GM21515 (cell line): ENCODE measurements at regions not wholly inside any gene's neighbourhood (a gene's known extent, or its start where the extent isn't known, plus 50 kb on each side); places are given as distances from the start of the nearest gene placed in this dataset.
"Not testable (repeated sequence)": the region's sequence is repeated elsewhere in the genome, so short reads cannot be mapped to it uniquely, and the experiment has no call there.

ENCODE experiments used
- ATAC-seq: cut with Tn5 transposase; IDR thresholded peaks from one replicate; pipeline ENCODE4 v1.9.1; 2021; ENCODE audit not compliant: unreplicated experiment

DNA sequence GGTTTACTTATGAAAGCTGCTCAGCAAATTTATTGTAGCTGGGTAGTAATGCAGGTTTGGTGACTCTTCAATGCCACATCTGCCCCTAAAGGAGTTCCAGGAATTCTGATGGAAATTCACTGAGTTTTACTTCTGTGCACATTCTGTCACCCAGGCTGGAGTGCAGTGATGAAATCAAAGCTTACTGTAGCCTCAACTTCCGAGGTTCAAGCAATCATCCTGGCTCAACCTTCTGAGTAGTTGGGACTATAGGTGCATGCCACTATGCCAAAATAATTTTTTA, 150.6 kb upstream of the RUNX1 start:
- no peak for ATAC-seq

DNA sequence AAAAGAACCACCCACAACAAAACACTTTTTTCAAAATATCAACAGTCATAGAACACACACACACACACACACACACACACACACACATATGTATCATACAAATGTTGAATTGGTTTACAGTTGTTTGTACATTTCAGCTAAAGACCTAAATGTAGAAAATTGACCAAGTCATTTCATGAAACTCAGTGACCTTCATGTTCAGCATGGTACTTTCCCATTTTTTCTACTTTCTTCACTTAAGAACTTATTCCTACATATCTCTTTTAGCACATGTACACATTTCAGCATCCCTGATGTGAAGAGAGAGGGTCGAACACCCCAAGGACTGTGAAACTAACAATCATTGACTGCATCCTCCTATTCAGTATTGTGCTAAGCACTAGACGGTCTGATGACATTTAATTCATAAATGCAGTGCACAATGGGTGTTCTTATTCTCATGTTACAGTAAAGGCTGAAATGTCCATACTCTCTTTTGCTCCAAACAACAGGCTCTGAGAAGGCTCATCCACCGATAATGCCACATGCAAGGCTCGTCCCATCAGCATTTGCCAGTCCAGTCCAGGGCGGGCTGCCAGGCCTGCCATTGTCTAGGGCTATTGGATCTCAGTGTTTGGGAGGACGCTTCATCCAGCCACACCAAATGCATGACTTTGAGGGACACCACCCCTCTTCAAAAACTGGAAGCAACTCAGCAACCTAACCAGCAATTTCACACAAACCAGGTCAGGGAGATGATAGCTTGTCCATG, 150.1 kb upstream of the RUNX1 start:
- ATAC-seq, result no peak

DNA sequence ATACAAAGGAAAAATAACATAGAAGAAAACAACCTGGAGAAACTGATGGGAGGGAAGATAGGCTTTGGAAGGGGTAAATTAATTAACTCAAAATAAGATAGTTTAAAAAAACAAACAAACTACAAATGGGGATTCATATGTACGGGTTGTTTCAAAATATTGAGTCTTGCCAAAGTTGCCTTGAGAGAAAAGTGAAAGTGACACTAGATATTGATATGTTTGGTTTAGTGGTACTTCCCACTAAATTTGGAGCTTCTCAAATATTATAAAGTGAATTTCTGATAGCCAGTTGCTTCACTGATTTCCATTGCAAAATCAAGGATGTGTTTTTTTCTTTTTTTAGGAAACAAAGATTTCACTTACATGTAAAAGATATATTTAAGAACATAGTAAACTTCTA, 149.5 kb upstream of the RUNX1 start:
- no peak for ATAC-seq

DNA sequence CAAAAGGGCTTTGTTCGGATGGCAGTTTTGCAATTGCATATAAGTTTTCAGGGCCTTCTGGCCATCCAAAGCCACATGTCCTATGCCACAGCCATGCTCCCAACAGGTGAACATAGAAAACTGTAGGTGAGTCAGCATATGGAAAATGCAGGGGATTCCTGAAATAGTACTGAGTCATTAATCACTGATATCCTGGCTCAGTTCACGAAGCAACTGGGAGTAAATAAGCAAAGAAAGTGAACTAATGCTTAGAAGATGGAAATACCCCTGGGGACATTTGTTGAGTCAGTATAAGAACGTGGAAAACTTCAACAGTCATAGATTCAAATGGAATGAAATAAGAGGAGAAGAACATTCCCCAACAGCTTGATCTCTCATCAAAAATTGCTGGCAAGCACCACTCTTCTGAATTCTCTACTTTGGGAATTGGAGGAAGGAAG, 148.9 kb upstream of the RUNX1 start:
- no peak for ATAC-seq

DNA sequence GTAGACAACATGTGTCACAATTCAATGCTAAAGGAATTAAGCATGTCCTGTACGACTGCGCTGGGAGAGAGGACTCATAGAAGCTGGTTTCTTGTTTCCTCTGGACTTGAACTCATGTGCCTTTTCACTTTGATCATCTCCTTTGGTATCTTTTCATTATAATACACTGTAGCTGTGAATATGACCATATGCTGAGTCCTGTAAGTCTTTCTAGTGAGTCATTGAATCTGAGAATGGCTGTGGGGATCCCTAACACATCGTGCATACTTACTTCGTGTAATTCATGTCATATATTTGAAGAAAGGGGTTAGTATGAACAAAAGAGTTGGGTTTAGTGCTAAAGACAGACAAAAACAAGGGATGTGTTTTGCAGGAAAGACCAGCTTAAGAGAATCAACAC, 148.1 kb upstream of the RUNX1 start:
- ATAC-seq, result no peak

DNA sequence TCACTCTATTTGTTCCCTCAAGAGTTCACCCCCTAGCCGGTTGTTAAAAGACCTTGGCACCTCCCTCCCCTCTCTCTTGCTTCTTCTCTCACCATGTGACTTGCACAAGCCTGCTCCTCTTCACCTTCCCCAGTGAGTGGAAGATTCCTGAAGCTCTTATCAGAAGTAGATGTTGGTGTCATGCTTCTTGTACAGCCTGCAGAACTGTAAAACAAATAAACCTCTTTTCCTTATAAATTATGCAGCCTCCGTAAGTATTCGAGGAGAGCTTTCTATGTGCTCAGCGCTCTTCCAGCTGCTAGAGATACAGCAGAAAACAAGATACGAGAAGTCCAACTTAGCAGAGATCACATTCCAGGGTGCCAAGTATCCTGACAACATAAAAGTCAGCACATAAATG, 147.0 kb upstream of the RUNX1 start:
- no peak for ATAC-seq

DNA sequence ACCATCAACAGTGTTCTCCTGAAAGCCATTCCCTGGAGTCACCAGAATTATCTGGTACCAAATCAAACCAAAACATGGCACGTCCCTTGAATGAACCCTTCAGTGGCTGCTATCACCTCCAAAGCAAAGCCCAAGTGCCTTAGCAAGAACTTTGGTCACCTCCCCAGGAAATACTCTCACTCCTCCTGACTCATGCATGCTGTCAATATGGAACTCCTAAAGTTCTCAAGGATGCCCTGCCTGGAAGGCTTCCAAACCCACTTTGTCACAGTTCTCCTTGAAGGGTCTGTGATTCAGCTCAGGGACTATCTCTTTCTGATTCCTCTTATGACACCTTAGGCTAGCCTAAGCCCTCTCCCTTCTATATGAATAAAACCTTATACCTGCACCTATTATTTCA, 146.1 kb upstream of the RUNX1 start:
- ATAC-seq, result no peak

DNA sequence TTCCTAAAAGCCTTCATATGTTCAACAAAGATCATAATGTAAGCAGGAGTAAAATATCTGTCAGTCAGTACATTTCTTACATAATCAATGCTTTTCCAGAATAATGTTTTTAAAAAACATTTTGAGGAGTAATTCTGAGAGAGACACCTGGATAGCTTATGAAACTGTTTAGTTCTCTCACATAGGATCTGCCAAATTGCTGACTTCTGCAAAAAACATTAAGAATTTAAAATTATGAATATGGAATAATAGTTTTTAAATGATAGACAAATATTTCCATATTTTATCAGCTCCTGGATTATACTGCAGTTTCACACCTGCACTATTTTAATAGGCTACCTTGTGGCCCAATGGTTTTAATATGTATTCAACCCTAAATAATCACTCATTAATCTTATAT, 142.7 kb upstream of the RUNX1 start:
- ATAC-seq, result no peak

DNA sequence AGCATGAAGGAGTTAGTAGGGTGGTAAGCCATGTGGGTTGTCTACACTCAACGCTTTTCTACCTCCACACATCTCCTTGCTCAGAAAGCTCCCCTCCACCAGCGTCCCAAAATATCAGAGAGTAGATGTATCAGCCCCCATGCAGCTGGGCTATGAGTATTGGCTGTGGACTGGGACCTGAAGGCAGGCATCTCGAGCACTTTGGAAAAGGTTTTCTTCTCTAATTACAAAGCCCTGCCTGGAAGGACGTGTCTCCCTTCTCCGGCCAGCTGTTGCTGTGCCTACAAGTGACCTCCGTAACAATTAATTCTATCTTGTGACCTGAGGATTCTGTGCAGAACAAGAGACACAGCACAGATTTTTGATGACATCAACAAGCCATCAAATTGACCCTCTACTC, 142.0 kb upstream of the RUNX1 start:
- no peak for ATAC-seq

DNA sequence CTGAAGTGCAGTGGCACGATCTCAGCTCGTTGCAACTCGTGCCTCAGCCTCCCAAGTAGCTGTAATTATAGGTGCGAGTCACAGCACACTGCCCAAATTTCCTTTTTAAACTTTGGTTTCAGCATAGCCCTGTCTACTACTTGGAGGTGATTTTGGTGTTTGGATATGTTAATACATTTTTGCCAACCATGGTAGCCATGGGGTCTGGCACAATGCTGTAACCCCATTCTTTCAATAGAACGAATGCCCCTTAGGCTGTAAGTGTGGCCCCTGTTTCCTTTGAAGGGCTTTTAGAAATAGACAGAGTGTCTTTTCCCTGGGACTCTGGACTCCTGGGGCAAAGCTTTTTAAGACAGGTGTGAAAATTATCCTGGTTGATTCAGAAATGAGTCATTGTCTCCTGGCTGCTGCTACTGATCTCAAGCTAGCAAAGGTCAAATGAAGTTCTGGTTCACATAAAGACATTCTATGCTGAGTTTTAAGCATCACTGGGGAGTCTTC, 141.1 kb upstream of the RUNX1 start:
- ATAC-seq, result no peak

DNA sequence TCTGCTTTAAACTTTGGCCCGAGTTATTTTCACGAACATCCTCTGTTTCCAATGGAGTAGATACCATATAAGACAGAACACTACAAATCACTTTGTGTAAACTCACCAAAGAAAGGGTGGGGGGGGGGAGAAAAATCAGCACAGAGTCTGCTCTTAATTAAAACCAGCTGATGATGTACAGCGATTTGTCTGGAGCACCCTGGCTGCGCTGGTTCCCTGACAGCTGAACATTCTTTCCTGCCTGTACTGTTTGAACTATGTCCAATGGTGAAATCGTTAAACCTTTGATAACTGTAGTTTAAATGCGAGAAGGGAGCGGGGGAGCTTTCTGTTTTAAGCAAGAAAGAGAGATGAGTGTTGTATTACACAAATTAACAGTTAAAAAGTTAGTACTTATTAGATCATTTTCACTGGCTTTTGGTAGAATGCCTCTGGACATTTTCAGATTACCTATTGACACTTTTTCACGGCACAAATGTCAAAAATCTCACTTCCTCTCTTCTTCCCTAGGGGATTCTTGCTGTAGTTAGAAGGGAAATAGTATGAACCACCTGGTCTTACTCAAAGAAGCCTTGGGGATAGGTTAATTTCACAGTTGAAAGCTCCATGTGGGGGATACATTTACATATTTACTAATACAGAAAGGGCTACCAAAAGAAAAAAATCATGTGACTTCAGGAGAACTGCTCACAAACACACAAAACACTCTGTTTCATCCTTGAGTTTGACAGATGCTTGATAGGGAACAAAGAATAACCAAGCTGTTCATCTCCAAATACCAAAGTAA, 140.2 kb upstream of the RUNX1 start:
- ATAC-seq, result peak; percentile 91

DNA sequence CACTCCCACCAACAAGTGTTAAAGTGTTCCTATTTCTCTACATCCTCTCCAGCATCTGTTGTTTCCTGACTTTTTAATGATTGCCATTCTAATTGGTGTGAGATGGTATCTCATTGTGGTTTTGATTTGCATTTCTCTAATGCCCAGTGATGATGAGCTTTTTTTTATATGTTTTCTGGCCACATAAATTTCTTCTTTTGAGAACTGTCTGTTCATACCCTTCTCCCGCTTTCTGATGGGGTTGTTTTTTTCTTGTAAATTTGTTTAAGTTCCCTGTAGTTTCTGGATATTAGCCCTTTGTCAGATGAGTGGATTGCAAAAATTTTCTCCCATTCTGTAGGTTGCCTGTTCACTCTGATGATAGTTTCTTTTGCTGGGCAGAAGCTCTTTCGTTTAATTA, 134.3 kb upstream of the RUNX1 start:
- ATAC-seq, result not testable (repeated sequence)

DNA sequence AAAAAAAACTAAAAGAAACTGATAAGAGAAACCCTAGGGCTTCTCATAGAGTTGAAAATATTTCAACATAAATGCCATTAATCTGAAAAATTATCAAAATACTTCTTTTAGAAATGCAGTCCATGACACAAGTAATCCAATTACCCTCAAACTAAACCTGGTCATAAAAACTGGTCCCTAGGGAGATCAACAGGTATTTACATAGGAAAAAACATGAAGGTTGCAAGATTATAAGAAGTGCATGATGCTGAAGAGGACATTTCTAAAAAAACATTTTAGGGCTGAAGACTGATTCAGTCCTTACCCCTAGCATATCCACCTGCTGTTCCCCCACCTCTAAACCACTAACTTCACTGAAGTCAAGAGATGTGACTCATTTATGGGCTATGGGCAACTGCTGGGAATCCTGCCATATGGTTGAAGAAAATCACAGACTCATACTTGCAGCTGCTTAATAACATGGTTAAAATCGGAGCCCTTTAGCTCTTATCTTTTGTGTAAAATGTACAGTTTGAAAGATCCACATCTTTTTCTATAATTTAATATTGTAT, 131.0 kb upstream of the RUNX1 start:
- ATAC-seq, result no peak

DNA sequence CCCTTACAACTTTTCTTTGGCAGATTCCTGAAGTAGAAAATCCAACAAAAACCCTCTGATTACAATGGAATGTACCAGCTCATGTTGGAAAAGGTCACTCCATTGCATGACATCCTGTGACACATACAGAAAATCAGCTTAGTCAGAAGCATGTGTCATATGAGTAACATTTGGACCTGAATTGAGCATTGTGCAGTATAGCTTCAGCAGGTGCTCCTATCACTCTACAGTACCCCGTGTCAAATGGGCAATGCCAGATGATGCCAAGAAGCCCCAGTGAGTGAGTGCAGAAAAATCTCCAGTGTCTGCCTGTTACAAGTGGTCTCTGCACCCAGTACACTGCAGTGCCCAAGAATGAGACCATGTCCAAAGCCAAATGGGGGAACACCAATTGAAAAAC, 129.7 kb upstream of the RUNX1 start:
- ATAC-seq, result no peak

DNA sequence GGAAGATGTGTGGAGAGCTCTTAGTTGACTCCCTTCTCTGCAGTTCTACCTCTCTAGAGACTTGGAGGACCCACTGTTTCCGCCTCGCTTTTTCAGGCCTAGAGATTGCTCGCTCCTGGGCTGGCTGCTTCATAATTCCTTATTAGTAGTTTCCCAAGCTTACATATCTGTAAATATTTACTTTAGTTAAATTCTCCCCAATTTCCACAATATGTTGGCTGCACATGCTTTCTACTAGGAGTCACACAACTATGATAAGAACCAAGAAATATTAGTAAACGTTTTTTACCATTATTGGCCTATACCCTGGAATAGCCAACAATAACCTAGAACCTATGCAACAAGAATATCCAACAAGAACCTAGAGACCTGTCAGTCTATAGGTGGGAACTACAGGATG, 129.0 kb upstream of the RUNX1 start:
- ATAC-seq, result no peak

DNA sequence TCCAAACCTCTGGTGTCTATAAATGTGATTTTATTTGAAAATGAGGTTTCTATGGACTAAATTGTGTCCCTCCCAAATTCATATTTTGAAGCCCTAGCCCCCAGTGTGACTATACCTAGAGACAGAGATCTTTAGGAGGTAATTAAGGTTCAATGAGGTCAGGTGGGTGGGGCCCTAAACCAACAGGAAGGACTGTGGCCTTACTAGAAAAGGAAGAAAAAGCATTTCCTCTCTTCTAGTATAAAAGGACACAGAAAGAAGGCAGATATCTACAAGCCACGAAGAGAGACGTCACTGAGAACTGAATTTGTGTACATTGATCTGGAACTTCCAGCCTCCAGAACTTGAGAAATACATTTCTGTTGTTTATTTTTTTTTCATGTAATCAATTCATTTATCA, 123.1 kb upstream of the RUNX1 start:
- no peak for ATAC-seq

DNA sequence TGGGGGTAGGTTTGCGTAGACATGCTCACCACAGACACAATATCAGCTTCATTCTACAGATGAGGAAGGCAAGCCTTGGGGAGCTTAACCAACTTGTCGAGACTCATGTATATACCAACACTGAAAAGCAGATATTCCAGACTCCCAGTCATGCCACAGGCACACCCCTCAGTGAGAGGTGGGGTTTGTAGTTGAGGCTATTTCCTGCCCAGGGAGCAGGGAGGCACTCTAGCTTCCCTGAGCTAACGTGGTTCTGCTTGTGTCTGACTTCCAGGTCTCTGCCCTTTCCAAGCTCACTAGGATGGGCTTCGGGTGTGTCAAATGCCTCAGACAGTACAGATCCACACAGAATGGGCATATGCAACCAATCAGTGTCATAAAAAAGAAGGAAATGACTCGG, 122.3 kb upstream of the RUNX1 start:
- no peak for ATAC-seq

DNA sequence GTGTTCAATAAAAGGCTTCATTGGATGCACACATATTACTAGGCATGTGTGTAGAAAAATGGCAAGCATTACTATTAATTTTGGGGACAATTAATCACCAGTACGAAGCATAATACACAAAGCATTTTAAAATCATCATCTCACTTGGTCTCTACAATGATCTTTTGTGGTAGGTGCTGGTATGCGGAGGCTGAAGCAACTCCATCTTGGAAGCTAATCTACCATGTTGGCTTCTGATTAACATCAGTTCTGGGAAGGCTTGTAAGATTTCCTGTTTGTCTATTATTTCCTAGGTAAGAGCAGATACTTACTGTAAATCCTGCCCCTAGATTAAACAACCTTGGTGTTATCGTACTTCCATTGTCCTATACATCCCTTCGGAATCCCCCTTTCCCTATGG, 121.7 kb upstream of the RUNX1 start:
- ATAC-seq, result no peak

DNA sequence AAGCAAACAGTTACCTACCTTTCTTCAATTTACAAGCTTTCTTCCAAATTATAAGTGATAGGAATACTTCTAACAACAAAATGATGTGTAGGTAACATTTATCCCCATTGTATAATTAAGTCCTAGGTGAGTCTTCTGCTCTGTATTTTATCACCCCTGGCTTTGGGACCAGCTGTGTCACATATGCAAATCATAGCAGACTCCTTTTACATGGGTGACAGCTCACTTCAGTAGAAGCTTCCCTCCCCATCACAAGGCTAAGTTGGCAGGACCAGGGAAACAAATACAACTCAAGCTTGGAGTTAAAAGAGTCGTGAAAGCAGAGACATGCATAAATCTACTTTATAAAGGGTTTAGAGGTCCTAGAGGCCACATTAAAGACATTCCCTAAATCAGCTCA, 121.1 kb upstream of the RUNX1 start:
- ATAC-seq, result no peak

DNA sequence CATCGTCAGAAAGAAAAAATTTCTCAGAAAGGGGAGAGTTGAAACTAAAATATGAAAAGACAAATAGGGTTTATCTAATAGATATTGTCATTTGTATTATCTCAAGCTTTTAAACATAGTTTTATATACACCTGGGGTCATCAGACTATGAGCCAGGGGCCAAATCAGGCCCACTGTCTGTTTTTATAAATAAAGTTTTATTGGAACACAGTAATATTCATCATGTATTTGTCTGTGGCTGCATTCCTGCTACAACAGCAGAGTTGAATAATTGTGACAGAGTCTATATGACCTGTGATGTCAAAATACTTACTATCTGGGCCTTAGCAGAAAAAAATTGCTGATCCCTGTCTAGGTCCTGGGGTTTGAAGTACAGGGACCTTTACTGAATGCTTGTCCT, 120.5 kb upstream of the RUNX1 start:
- no peak for ATAC-seq

DNA sequence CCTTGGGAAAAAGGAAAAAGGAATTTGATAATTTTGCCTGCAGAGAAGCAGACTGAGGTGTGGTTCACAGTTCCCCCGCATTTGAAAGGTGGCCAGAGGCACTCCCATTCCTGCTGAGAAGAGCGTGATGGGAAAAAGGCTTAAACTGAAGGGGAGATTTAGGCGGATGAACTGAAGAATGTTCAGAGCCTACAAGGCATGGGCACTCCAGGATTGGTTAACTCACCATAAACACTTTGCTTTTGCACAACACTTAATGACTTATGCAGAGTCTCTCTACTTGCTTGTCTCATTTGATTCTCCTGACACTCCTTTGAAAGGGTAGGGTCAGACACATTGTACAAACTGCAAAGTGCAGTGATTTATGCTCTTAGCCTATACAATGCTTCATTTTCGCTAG, 119.6 kb upstream of the RUNX1 start:
- ATAC-seq, result no peak

DNA sequence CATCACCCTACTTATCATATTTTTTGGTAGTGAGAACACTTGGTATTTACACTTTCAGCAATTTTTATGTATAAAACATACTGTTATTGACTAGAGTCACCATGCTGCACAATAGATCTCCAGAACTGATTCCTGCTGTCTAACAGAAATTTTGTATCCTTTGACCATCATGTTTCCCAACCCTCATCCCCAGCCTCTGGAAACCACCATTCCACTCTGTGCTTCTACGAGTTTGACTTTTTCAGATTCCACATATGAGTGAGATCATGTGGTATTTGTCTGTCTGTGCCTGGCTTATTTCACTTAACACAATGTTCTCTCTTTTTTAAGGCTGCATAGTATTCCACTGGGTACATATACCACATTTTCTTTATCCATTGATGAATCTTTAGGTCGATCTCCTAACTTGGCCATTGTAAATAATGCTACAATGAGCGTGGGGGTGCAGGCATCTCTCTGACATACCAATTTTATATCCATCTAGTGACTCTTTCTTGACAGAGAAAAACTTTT, 115.9 kb upstream of the RUNX1 start:
- ATAC-seq, result no peak
